AG04450 (cell line): ENCODE measurements at regions not wholly inside any gene's neighbourhood (a gene's known extent, or its start where the extent isn't known, plus 50 kb on each side); places are given as distances from the start of the nearest gene placed in this dataset.
A peak's percentile ranks its signal among the peaks of the same experiment; 100 is the strongest.

Experiments used
- CTCF ChIA-PET: fragments of 300-600, 350-600 bp; formaldehyde crosslinking; extraction: SDS; loops from one replicate; lab custom pipeline; 2022; ENCODE audit warnings: antibody characterized with exemption, inconsistent platforms; lab: Charles Lee
- POLR2A ChIA-PET: fragments of 350-600 bp; formaldehyde crosslinking; extraction: SDS; loops from one replicate; lab custom pipeline; 2021; ENCODE audit warnings: antibody characterized with exemption, inconsistent platforms; lab: Yijun Ruan, JAX
- DNase-seq: peaks from one replicate; pipeline ENCODE4 v3.0.0-alpha.2; 2011; ENCODE audit warnings: low read depth, low spot score
- H3K27ac ChIP-seq: one replicate; pipeline ENCODE4 v1.5.1; 2012; ENCODE audit warnings: low read depth, low read length, control low read depth
- H3K27me3 ChIP-seq: one replicate; pipeline ENCODE4 v1.6.0; 2012; ENCODE audit warnings: low read length; ENCODE audit not compliant: control insufficient read depth, insufficient read depth
- H3K4me3 ChIP-seq: 2 replicates; pipeline ENCODE4 v1.5.1; 2011; ENCODE audit warnings: mild to moderate bottlenecking, low read depth, low read length, control low read depth
- H3K9me3 ChIP-seq: 2 replicates; pipeline ENCODE4 v1.5.1; 2012; ENCODE audit warnings: low read length; ENCODE audit not compliant: control insufficient read depth, insufficient read depth
- CTCF ChIP-seq: IDR thresholded peaks from 2 replicates; pipeline ENCODE4 v1.5.1; 2011; ENCODE audit warnings: low read depth, low read length, control low read depth, inconsistent platforms

DNA sequence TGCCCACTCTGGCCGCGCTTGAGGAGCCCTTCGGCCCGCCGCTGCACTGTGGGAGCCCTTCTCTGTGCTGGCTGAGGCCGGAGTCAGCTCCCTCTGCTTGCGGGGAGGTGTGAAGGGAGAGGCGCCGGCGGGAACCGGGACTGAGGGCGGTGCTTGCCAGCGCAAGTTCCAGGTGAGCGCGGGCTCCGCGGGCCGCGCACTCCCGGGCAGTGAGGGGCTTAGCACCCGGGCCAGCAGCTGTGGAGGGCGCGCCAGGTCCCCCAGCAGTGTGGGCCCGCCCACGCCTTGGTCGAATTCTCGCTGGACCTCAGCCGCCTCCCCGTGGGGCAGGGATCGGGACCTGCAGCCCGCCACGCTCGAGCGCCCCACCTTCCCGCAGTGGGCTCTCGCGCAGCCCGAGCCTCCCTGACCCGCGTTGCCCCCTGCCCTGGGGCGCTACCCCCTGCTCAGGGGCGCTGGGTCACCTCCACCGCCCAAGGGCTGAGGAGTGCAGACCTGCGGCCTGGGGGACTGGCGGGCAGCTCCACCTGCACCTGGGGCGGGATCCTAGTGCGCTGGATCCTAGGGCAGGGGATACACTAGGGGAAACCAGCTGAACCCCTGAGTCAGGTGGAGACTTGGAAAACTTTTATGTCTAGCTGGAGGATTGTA is 97.3 kb downstream of the CD8B2 start:
- TF ChIP-seq CTCF: no peak
- H3K27me3 ChIP-seq: peaks cover 10% of the 10 kb centered on the region
- no peak overlapping the region for H3K27ac ChIP-seq
- ChIA-PET POLR2A (no interaction called here), CTCF (no interaction called here)
- no peak overlapping the region for H3K4me3 ChIP-seq
- no peak for DNase-seq
- peaks cover 2% of the 10 kb centered on the region; the same call in 1 of the 2 replicates for H3K9me3 ChIP-seq

DNA sequence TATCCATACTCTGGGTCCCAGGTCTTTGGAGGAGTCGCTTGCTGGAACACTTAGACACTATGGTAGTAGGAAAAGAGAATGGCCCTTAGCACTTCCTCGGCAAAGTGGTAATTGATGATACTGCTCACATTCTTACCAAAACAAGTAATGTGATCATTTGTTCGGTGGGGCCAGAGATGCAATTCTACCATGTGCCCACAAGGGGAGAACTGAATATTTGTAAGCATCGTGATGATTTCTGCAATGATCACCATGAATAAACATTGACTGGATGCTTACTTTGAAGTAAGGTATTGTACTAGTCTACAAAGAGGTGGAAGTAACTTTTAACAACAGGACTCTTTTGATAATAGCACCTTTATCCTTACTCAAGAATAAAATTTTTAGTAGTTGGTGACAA is 109.7 kb downstream of the CD8B2 start:
- Histone ChIP-seq H3K27ac (no peak overlapping the region), H3K4me3 (no peak overlapping the region), H3K27me3 (no peaks in the 10 kb centered on the region), H3K9me3 (no peaks in the 10 kb centered on the region)
- ChIA-PET POLR2A (no interaction called here), CTCF (no interaction called here)
- TF ChIP-seq CTCF: peak; percentile 46
- DNase-seq: no peak

DNA sequence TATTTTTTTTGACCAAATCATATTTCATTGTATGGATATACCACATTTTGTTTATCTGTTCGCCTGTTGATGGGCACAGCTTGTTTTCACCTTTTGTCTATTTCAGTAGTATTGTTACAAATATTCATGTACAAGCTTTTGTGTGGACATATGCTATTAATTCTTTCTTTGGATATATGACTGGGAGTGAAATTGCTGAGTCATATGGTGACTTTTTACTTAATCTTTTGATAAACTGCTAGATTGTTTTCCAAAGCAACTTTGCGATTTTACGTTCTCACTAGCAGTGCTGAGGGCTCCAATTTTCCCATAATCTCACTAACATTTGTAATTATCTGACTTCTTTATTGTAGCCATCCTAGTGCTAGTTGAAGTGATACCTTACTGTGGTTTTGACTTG is 112.4 kb downstream of the CD8B2 start:
- no peak for DNase-seq
- Histone ChIP-seq H3K27ac (no peak overlapping the region), H3K4me3 (no peak overlapping the region), H3K9me3 (no peaks in the 10 kb centered on the region), H3K27me3 (no peaks in the 10 kb centered on the region)
- TF ChIP-seq CTCF: no peak
- ChIA-PET POLR2A (no interaction called here), CTCF (no interaction called here)

GRCh38 chr2:106602042-106602441 is 114.9 kb downstream of the CD8B2 start:
- POLR2A ChIA-PET: no interaction called here

GRCh38 chr2:106606652-106607051 is 119.5 kb downstream of the CD8B2 start:
- ChIA-PET CTCF (no interaction called here), POLR2A (no interaction called here)
- H3K4me3 ChIP-seq: no peak overlapping the region
- H3K27ac ChIP-seq: no peak overlapping the region
- TF ChIP-seq CTCF: no peak
- H3K27me3 ChIP-seq: no peaks in the 10 kb centered on the region
- H3K9me3 ChIP-seq: no peaks in the 10 kb centered on the region
- no peak for DNase-seq

More at GRCh38 chr2:106602042-106602441, 114.9 kb downstream of the CD8B2 start:
- no peak for DNase-seq
- H3K27ac ChIP-seq: no peak overlapping the region
- no peaks in the 10 kb centered on the region for H3K9me3 ChIP-seq
- CTCF ChIA-PET: no interaction called here
- no peaks in the 10 kb centered on the region for H3K27me3 ChIP-seq
- no peak for TF ChIP-seq CTCF
- H3K4me3 ChIP-seq: no peak overlapping the region
